NCI-H446 treated with DMSO at 0.1 percent for 48 hours (cell line): ENCODE measurements at regions not wholly inside any gene's neighbourhood (a gene's known extent, or its start where the extent isn't known, plus 50 kb on each side); places are given as distances from the start of the nearest gene placed in this dataset.
"Not testable (repeated sequence)": the region's sequence is repeated elsewhere in the genome, so short reads cannot be mapped to it uniquely, and the experiment has no call there.

Experiments used
- DNase-seq: peaks from one replicate; lab custom pipeline; 2025; lab: John Stamatoyannopoulos, UW

- not testable (repeated sequence) for DNase-seq
Observed at GRCh38 chr5:103736343-103736742, 173.8 kb upstream of the NUDT12 start.

- DNase-seq, result no peak
Observed at GRCh38 chr5:103724271-103724670, 161.7 kb upstream of the NUDT12 start.

GRCh38 chr5:103721183-103721582 is 158.6 kb upstream of the NUDT12 start:
- no peak for DNase-seq

- DNase-seq, result no peak
Observed at GRCh38 chr5:103718108-103718507, 155.5 kb upstream of the NUDT12 start.

GRCh38 chr5:103708601-103709000 is 146.0 kb upstream of the NUDT12 start:
- DNase-seq, result no peak

- no peak for DNase-seq
Observed at GRCh38 chr5:103706939-103707682, 144.5 kb upstream of the NUDT12 start.

GRCh38 chr5:103703617-103704016 is 141.0 kb upstream of the NUDT12 start:
- no peak for DNase-seq

GRCh38 chr5:103693517-103693916 is 130.9 kb upstream of the NUDT12 start:
- no peak for DNase-seq

GRCh38 chr5:103690676-103691075 is 128.1 kb upstream of the NUDT12 start:
- DNase-seq, result no peak

- DNase-seq, result no peak
Observed at GRCh38 chr5:103679873-103680272, 117.3 kb upstream of the NUDT12 start.

GRCh38 chr5:103676198-103676597 is 113.6 kb upstream of the NUDT12 start:
- not testable (repeated sequence) for DNase-seq

- peak; percentile 23 for DNase-seq
Observed at GRCh38 chr5:103674739-103675138, 112.2 kb upstream of the NUDT12 start.

- no peak for DNase-seq
Observed at GRCh38 chr5:103674251-103674650, 111.7 kb upstream of the NUDT12 start.

- DNase-seq, result peak; percentile 10
Observed at GRCh38 chr5:103669615-103670014, 107.0 kb upstream of the NUDT12 start.

- no peak for DNase-seq
Observed at GRCh38 chr5:103668281-103668680, 105.7 kb upstream of the NUDT12 start.

- DNase-seq, result peak; percentile 4
Observed at GRCh38 chr5:103667068-103667467, 104.5 kb upstream of the NUDT12 start.

- no peak for DNase-seq
Observed at GRCh38 chr5:103657301-103657700, 94.7 kb upstream of the NUDT12 start.

GRCh38 chr5:103648086-103648485 is 85.5 kb upstream of the NUDT12 start:
- no peak for DNase-seq

- DNase-seq, result no peak
Observed at GRCh38 chr5:103646698-103647614, 84.4 kb upstream of the NUDT12 start.

- DNase-seq, result no peak
Observed at GRCh38 chr5:103645816-103646215, 83.2 kb upstream of the NUDT12 start.

- DNase-seq, result no peak
Observed at GRCh38 chr5:103638979-103639378, 76.4 kb upstream of the NUDT12 start.

- no peak for DNase-seq
Observed at GRCh38 chr5:103624675-103625074, 62.1 kb upstream of the NUDT12 start.

GRCh38 chr5:103624035-103624480 is 61.5 kb upstream of the NUDT12 start:
- DNase-seq, result no peak
